ENCODE measurements at regions not wholly inside any gene's neighbourhood (a gene's known extent, or its start where the extent isn't known, plus 50 kb on each side); places are given as distances from the start of the nearest gene placed in this dataset.
"Not testable (repeated sequence)": the region's sequence is repeated elsewhere in the genome, so short reads cannot be mapped to it uniquely, and the experiment has no call there.

DNA sequence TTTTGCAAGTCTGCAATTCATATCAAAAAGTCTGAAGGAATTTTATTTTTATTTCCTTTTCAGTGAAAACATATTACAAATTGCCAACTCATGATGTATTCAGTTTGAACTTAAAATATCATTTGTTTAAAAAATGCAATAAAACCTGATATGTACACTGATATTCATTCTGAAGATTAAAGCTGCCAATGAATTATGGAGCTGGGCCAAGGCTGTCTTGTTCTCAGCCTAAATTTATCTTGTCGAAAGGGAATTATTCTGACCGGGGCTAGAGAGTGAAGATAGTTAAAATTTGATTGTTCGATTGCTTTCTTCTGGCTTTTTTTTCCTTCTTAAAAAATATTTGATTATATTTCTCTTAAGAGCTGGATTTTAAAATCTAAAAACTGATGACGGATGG lies 54.0 kb upstream of the RBFOX1 start:
- DNase-seq: no peak

- DNase-seq: no peak
Observed at GRCh38 chr16:7272567-7273158, 60.0 kb upstream of the RBFOX1 start.

DNA sequence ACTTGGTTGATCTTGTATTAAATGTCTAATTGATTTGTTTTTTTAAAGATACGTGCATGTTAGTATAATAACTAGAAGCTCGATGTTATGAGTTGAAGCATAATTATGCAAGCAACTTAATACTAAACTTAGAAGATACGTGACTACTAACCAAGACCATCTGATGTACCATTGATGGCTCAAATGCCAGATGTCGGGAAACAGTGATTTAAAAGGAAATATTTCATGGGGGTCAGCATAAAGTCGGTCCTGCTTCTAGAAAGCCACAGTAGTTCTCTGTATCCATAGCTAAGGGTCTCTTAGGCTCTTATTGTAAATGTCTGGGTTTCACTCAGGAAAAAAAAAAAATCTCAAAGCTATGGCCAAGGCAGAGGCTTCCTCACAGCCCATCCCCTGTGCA lies 61.2 kb upstream of the RBFOX1 start:
- no peak for DNase-seq

DNA sequence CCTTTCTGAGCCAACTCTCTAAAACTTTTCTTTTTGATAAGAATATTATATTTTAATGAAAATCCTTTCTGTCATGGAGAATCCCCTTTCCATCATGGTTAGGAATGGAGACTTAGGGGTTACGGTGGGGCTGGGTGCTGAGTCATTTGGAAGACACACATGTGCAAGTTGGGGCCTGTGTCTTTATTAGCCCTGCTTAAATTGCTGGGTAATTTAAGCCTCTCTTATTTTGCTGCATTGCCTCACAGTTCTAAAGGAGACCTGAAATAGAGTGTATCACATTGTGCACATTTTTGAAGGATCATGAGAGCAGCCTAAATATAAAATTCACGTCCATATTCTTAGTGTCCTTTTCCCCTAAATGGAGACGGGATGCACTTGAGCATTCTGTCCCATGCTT lies 61.8 kb upstream of the RBFOX1 start:
- no peak for DNase-seq

- DNase-seq: no peak
Observed at GRCh38 chr16:7270006-7270405, 62.6 kb upstream of the RBFOX1 start.

- peak; percentile 40 for DNase-seq
Observed at GRCh38 chr16:7268182-7268581, 64.5 kb upstream of the RBFOX1 start.

DNA sequence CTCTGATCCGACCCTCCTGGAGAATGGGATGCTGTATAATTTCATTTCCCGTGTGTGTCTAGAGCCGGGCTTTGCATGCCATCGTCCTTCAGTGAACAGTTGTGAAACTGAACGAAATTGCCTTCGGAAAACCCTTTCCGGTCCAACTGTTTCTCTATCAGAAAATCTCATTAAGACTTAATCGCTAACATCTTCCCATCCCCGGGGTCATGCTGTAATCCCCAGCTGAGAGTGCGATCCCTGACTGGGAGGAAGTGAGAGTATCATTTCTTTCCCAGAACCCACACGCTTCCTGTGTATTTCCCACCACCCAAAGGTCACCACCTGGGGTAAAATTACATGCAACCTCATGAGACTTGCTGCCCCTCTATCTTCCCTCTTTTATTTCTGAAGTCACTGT lies 75.6 kb upstream of the RBFOX1 start:
- DNase-seq: no peak

DNA sequence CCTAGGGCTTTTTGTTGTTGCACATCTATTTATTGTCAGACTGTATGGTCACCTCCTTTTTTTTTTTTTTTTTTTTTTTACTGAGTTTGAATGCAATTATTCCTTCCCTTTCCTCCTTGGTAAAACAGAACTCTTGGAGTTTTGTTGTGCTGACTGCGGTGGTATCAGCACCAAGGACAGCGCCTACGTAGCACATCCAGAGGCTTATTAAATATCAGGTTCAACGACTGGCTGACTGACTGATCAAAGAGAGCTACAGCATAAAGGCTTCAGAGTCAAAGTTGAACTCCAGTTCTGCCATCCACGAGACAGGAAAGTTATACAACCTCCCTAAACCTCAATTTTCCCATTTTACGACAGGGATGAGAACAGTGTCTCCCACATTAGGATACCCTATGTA lies 86.1 kb upstream of the RBFOX1 start:
- DNase-seq: no peak

DNA sequence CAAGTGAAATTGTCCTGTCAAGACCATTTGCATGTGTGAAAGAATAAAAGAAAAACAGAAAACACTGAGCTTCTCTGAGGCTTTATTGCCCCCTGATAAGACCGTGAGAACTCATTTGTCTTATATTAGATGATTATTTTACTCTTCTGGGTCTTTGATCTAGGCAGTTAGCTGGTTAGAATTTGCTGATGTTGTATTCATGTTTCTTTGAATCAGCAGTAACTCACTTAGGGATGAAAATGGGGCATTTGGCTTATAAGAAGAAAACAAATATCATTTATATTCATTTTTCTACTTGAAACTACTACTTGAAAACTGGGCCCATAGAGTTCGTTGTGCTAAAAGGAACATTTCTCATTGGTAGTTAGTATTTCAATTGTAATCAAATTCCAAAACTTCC lies 93.1 kb upstream of the RBFOX1 start:
- DNase-seq: no peak

- no peak for DNase-seq
Observed at GRCh38 chr16:7236824-7237410, 95.7 kb upstream of the RBFOX1 start.

- DNase-seq: no peak
Observed at GRCh38 chr16:7233975-7234374, 98.7 kb upstream of the RBFOX1 start.

DNA sequence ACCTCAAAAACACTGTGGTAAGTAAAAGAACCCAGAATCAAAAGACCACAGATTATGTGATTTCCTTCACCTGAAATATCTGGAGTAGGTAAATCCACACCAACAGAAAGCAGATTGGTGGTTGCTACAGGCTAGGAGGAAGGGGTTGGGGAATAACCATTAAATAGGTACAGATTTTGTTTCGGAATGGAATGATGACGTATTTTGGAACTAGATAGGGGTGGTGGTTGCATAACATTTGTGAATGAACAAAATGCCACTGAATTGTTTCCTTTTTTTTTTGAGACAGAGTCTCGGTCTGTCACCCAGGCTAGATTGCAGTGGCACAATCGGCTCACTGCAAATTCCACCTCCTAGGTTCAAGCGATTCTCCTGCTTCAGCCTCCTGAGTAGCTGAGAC lies 100.9 kb upstream of the RBFOX1 start:
- no peak for DNase-seq

GRCh38 chr16:7229433-7230218 lies 103.0 kb upstream of the RBFOX1 start:
- DNase-seq: not testable (repeated sequence)

GRCh38 chr16:7227229-7227721 lies 105.4 kb upstream of the RBFOX1 start:
- DNase-seq: peak; percentile 40

DNA sequence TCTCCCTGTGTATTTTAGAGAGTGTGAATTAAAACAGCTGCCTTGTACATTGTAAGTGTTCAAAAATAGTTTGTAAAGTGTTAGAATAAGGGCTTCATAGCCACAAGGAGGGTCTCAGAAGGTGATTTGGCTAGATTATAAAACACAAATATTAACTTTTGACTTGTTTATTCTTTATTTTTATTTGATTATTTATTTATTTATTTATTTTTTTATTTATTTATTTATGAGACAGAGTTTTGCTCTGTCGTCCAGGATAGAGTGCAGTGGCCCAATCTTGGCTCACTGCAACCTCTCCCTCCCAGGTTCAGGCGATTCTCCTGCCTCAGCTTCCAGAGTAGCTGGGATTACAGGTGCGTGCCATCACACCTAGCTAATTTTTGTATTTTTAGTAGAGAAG lies 111.5 kb upstream of the RBFOX1 start:
- DNase-seq: no peak

DNA sequence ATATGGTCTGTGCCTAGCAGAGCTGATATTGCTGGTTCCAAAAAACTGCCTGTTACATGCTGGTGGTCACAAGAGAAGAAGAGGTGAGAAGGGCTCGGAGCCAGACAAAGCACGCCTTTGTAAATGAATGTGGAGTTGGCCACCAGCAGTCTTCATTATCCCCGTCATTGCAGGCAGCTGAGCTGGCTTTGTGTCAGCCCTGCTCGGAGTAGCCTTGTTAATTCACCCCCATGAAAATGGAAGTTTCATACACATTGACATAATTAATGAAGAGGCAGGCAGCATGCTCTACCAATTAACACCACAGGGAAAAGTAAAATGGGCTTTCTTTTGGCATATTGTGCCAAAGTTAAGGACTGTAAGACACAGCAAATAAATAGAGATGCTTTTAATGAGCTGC lies 113.7 kb upstream of the RBFOX1 start:
- no peak for DNase-seq

DNA sequence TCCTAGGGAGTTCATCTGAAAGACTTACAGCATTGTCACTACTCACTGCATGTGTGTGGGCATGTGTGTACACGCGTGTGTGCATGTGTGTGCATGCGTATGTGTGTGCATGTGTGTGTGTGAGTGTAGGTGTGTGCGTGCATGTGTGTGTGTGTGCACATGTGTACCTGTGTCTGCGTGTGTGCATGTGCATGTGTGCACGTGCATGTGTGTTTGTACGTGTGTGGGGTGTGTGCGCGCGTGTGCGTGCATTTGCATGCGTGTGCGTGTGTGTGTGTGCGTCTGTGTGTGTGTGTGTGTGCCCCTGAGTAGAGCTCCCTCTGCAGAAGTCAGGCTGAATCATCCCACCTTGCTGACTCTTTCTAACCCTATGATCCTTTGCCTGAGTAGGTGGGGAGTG lies 114.8 kb upstream of the RBFOX1 start:
- no peak for DNase-seq

GRCh38 chr16:7216719-7217118 lies 115.9 kb upstream of the RBFOX1 start:
- no peak for DNase-seq

DNA sequence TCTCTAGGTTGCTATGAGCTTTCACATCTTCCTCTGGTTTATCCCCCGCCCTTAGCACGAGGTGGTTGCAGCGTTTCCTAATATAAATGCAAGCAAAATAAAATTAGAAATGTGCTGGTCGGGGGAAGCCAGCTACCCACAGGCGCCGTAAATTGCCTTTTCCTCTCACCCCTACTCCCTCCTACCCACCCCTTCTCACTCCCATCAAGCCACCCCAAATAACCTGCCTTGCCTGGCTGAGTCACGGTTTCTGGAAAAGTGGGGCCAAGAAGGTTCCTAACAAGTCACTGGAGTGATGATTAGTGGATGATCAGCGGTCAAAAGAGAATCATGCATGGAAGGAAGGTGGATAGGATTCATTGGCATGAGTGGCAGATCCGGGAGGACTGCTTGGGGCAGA lies 120.9 kb upstream of the RBFOX1 start:
- no peak for DNase-seq

DNA sequence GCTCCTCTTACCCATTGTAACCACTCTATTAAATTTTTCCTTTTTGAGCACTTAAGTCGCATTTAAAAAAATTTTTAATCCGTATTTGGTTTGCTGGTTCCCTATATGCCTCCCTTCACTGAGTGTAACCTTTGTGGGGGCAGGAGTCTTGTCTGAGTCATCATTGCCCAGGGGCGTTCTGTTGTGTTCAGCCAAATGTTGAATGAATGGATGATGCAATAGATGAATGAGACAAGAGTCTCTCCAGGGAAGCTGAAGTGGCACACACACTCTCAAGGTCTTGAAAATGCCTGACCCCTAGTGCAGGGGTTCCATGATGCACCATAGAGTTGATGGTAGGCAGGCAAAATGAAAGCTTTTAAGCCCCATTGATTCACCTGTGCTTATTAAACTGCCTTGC lies 123.0 kb upstream of the RBFOX1 start:
- no peak for DNase-seq

DNA sequence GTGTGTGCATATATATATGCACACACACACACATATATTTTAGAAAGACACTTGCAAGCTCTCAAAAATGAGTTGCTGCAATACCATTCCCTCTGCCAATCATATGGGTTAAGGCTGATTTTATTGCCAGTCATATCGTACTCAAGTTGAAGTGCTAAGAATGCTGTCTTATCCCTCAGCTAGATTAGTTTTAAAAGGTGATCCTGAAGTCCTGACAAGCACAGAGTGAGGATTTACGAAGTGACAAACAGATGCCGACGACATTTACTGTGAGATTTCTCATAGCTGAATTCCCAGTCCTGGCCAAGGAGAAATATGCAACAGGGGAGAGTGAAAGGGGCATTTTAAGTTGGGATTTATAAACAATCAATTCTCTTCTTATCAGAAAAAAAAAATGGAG lies 126.2 kb upstream of the RBFOX1 start:
- DNase-seq: no peak

DNA sequence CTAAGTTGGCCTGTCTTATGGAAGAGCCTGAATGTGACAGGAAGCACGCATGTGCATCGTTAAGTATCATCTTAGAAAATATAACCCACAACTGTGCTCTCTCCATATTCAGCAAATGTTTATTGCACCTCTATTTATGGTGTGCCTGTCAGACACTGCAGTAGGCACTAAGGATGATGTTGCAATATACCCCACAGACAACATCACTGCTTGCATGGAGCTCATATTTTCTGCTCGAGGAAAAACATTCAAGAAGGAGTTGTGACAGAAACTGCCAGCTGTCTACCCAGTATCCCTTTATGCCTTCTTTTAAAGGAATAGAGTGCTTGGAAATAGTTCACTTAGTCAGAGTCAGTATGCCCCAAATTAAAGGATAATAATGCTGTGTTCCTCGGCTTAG lies 132.3 kb upstream of the RBFOX1 start:
- DNase-seq: no peak

GRCh38 chr16:7185689-7186088 lies 147.0 kb upstream of the RBFOX1 start:
- no peak for DNase-seq

DNA sequence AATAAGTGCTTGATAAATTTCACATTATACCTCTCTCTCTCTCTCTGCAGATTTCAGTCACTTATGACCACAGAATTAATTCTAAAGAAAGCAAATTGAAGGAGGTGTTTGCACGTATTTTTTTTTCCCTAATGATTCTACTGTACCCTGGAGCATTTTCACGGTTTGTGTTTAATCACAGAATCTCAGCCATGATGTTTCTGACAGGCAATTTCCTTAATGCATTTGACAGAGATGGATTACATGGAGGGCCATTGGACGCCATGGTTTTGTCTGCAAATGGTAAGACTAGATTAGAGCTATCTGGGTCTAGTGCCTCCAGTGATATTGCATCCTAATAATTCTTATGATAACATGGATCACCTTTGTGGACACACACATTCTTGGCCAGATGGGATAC lies 147.5 kb upstream of the RBFOX1 start:
- no peak for DNase-seq

Data from NCI-H1092 (cell line).